H1 (cell line): ENCODE measurements at regions not wholly inside any gene's neighbourhood (a gene's known extent, or its start where the extent isn't known, plus 50 kb on each side); places are given as distances from the start of the nearest gene placed in this dataset.

ENCODE experiments used
- CTCF ChIA-PET: fragments of 300-600 bp; sonication (Branson Sonifier 250); formaldehyde crosslinking; loops from one replicate; lab custom pipeline; 2021; ENCODE audit not compliant: partially characterized antibody; lab: Charles Lee
- POLR2A ChIA-PET: fragments of 300-600 bp; sonication (Branson Sonifier 250); formaldehyde crosslinking; loops from one replicate; lab custom pipeline; 2021; ENCODE audit warnings: inconsistent platforms; ENCODE audit not compliant: partially characterized antibody; lab: Charles Lee
- DNase-seq, 2 experiments: peaks; one replicate each; pipeline versions ENCODE4 v3.0.0 to v3.0.0-alpha.2; 2010 to 2022; ENCODE audit warnings: low spot score in 2 of 2, low read depth in 1 of 2, mixed read lengths in 1 of 2
- FAIRE-seq: peaks from 2 replicates; lab custom pipeline; 2011; peaks lifted over from hg19 to GRCh38; lab: Jason Lieb, UNC
- H2AFZ ChIP-seq: 2 replicates; pipeline ENCODE4 v1.8.1; 2012; ENCODE audit warnings: low read length, inconsistent platforms
- H2AK5ac ChIP-seq: 2 replicates; pipeline ENCODE4 v1.6.1; 2013; ENCODE audit warnings: low read depth, low read length
- H2BK120ac ChIP-seq: replicated peaks from 2 replicates; pipeline ENCODE3; 2013; ENCODE audit warnings: low read depth, low read length, inconsistent platforms
- H2BK12ac ChIP-seq: 2 replicates; pipeline ENCODE4 v1.6.1; 2013; ENCODE audit warnings: low read depth, low read length
- H2BK15ac ChIP-seq: 2 replicates; pipeline ENCODE4 v1.6.1; 2013; ENCODE audit warnings: low read length
- H2BK20ac ChIP-seq: 2 replicates; pipeline ENCODE4 v1.6.1; 2013; ENCODE audit warnings: low read length
- H2BK5ac ChIP-seq: 2 replicates; pipeline ENCODE4 v1.6.1; 2013; ENCODE audit warnings: low read depth, low read length
- H3K14ac ChIP-seq: 2 replicates; pipeline ENCODE4 v1.6.1; 2013; ENCODE audit warnings: inconsistent platforms; ENCODE audit not compliant: insufficient read length
- H3K18ac ChIP-seq: 2 replicates; pipeline ENCODE4 v1.6.1; 2013; ENCODE audit warnings: low read length; ENCODE audit errors: extremely low read depth
- H3K23ac ChIP-seq: 2 replicates; pipeline ENCODE4 v1.6.1; 2013; ENCODE audit warnings: inconsistent platforms; ENCODE audit not compliant: insufficient read length
- H3K23me2 ChIP-seq: 2 replicates; pipeline ENCODE4 v1.6.1; 2013; ENCODE audit warnings: low read depth, low read length
- H3K27ac ChIP-seq: 2 replicates; pipeline ENCODE4 v1.6.1; 2011; ENCODE audit warnings: low read depth, low read length, inconsistent platforms
- H3K27me3 ChIP-seq, 4 experiments: replicated peaks in 1 of 4; 1 replicate in 1 of 4; 2 replicates in 3 of 4; pipeline versions ENCODE4 v1.6.1 to v1.8.1; 2011 to 2013; ENCODE audit warnings: low read length in 3 of 4, mild to moderate bottlenecking in 3 of 4, inconsistent platforms in 2 of 4, mixed read lengths in 2 of 4, moderate library complexity in 1 of 4; ENCODE audit not compliant: control insufficient read depth in 3 of 4, insufficient read depth in 3 of 4; ENCODE audit errors: extremely low read depth in 1 of 4
- H3K36me3 ChIP-seq, 4 experiments: 2 replicates each; pipeline versions ENCODE4 v1.6.1 to v1.8.1; 2011 to 2013; ENCODE audit warnings: mild to moderate bottlenecking in 4 of 4, low read length in 3 of 4, moderate library complexity in 2 of 4, control low read depth in 1 of 4, inconsistent platforms in 1 of 4; ENCODE audit not compliant: insufficient read depth in 4 of 4, control insufficient read depth in 2 of 4
- H3K4ac ChIP-seq: replicated peaks from 2 replicates; pipeline ENCODE3; 2013; ENCODE audit warnings: low read length, low read depth, mixed read lengths, inconsistent platforms; ENCODE audit not compliant: insufficient read length
- H3K4me1 ChIP-seq, 4 experiments: replicated peaks in 1 of 4; 1 replicate in 1 of 4; 2 replicates in 3 of 4; pipeline versions ENCODE4 v1.6.1 to v1.8.1; 2011 to 2013; ENCODE audit warnings: low read length in 3 of 4, inconsistent platforms in 2 of 4, mixed read lengths in 1 of 4; ENCODE audit not compliant: insufficient read depth in 4 of 4, control insufficient read depth in 3 of 4
- H3K4me2 ChIP-seq, 2 experiments: 2 replicates each; pipeline versions ENCODE4 v1.6.1 to v1.8.1; 2011 to 2013; ENCODE audit warnings: low read depth in 2 of 2, low read length in 2 of 2, control low read depth in 1 of 2, inconsistent platforms in 1 of 2, mild to moderate bottlenecking in 1 of 2; ENCODE audit not compliant: insufficient read depth in 1 of 2
- H3K4me3 ChIP-seq, 4 experiments: fragments of 200-600, 300-600 bp in 1 of 4; sonication (generic), shearing (Covaris generic), sonication (Bioruptor Twin) in 1 of 4; 2 replicates each; pipeline versions ENCODE4 v1.5.1 to v1.8.1; 2011 to 2016; ENCODE audit warnings: low read length in 4 of 4, low read depth in 3 of 4, control low read depth in 2 of 4, inconsistent platforms in 2 of 4, mild to moderate bottlenecking in 2 of 4, mixed read lengths in 1 of 4, moderate library complexity in 1 of 4; ENCODE audit not compliant: insufficient read depth in 2 of 4; ENCODE audit errors: extremely low read depth in 1 of 4
- H3K56ac ChIP-seq: replicated peaks from 2 replicates; pipeline ENCODE3; 2013; ENCODE audit warnings: low read depth, mild to moderate bottlenecking, mixed read lengths, low read length, inconsistent platforms; ENCODE audit not compliant: insufficient read length
- H3K79me1 ChIP-seq: 2 replicates; pipeline ENCODE4 v1.6.1; 2013; ENCODE audit warnings: low read depth, low read length, control low read depth
- H3K79me2 ChIP-seq, 2 experiments: 2 replicates each; pipeline versions ENCODE4 v1.6.1 to v1.8.1; 2012 to 2013; ENCODE audit warnings: low read length in 2 of 2, mild to moderate bottlenecking in 2 of 2, inconsistent platforms in 1 of 2; ENCODE audit not compliant: insufficient read depth in 2 of 2, control insufficient read depth in 1 of 2
- H3K9ac ChIP-seq, 4 experiments: replicated peaks in 1 of 4; 1 replicate in 1 of 4; 2 replicates in 3 of 4; pipeline versions ENCODE4 v1.6.1 to v1.8.1; 2011 to 2013; ENCODE audit warnings: low read depth in 3 of 4, low read length in 3 of 4, control low read depth in 2 of 4, mild to moderate bottlenecking in 2 of 4, moderate library complexity in 2 of 4, inconsistent platforms in 1 of 4; ENCODE audit errors: extremely low read depth in 1 of 4
- H3K9me3 ChIP-seq, 2 experiments: 2 replicates each; pipeline versions ENCODE4 v1.6.1 to v1.8.1; 2012 to 2013; ENCODE audit warnings: mild to moderate bottlenecking in 2 of 2, moderate library complexity in 2 of 2, control low read depth in 1 of 2, inconsistent platforms in 1 of 2, low read depth in 1 of 2, low read length in 1 of 2, mixed read lengths in 1 of 2; ENCODE audit not compliant: insufficient read depth in 2 of 2
- H4K20me1 ChIP-seq, 2 experiments: replicated peaks in 1 of 2; 2 replicates each; pipeline versions ENCODE3 to v1.8.1; 2011 to 2013; ENCODE audit warnings: inconsistent platforms in 2 of 2, low read length in 2 of 2, mild to moderate bottlenecking in 1 of 2; ENCODE audit not compliant: insufficient read depth in 2 of 2, control insufficient read depth in 1 of 2
- H4K5ac ChIP-seq: 2 replicates; pipeline ENCODE4 v1.6.1; 2013; ENCODE audit warnings: low read length, low read depth, mixed read lengths, inconsistent platforms; ENCODE audit not compliant: insufficient read length
- H4K8ac ChIP-seq: 2 replicates; pipeline ENCODE4 v1.8.0; 2013; ENCODE audit warnings: mild to moderate bottlenecking, moderate library complexity, low read length, inconsistent platforms; ENCODE audit not compliant: insufficient read depth; ENCODE audit errors: extremely low read depth
- H4K91ac ChIP-seq: replicated peaks from 2 replicates; pipeline ENCODE3; 2013; ENCODE audit warnings: low read length, mixed read lengths, inconsistent platforms; ENCODE audit not compliant: insufficient read length
- CTBP2 ChIP-seq: IDR thresholded peaks from 2 replicates; pipeline ENCODE4 v1.7.0; 2011; ENCODE audit warnings: borderline replicate concordance, mild to moderate bottlenecking, moderate library complexity, mixed read lengths, low read length; ENCODE audit not compliant: insufficient read depth, insufficient read length
- POU5F1 ChIP-seq: IDR thresholded peaks from 2 replicates; pipeline ENCODE4 v1.6.1; 2011; ENCODE audit warnings: low read depth, mild to moderate bottlenecking, low read length, moderate library complexity
- WGBS, 2 experiments: shearing (Covaris generic) in 1 of 2; methylation state at CpG; one replicate each; pipeline versions ENCODE4 v1.1.6 to v1.1.7; 2013 to 2015; ENCODE audit warnings: low lambda C conversion rate in 2 of 2, mixed read lengths in 2 of 2, inconsistent platforms in 1 of 2, low coverage in 1 of 2, missing lambda C conversion rate in 1 of 2; ENCODE audit not compliant: insufficient replicate concordance in 2 of 2, insufficient coverage in 1 of 2, insufficient read length in 1 of 2; ENCODE audit errors: extremely low coverage in 1 of 2, missing lambda C conversion rate in 1 of 2; 5-methylcytosine and 5-hydroxymethylcytosine counted together

GRCh38 chr6:14676977-14677781, 559.6 kb downstream of the CD83 start:
- Histone ChIP-seq H3K79me1 (no peaks in the 10 kb centered on the region), H3K4me3 (no peak overlapping the region), H3K4ac (peak overlapping the region; percentile 33), H4K5ac (no peak overlapping the region), H3K27me3 (no peaks in the 10 kb centered on the region), H2AK5ac (peak overlapping the region; percentile 54), H4K8ac (no peak overlapping the region), H2BK15ac (peak overlapping the region; percentile 96), H4K91ac (no peak overlapping the region), H4K20me1 (no peaks in the 10 kb centered on the region), H3K79me2 (no peaks in the 10 kb centered on the region), H3K4me1 (peaks cover 0 to 5% (median 4%) of the 10 kb centered on the region in 4 experiments; a peak in 3 of 7 replicates), H3K9me3 (no peaks in the 10 kb centered on the region), H3K18ac (no peak overlapping the region), H3K4me2 (peak overlapping the region in 1 of 2 experiments; percentile 41; a peak in 2 of 4 replicates), H3K27ac (no peak overlapping the region), H3K23me2 (no peaks in the 10 kb centered on the region; the same call in 1 of the 2 replicates), H2BK120ac (no peak overlapping the region), H2BK20ac (no peak overlapping the region), H3K36me3 (no peaks in the 10 kb centered on the region), H3K9ac (no peak overlapping the region), H3K23ac (no peak overlapping the region), H3K14ac (no peak overlapping the region), H2AFZ (no peak overlapping the region), H2BK12ac (peak overlapping the region; percentile 64; the same call in 1 of the 2 replicates), H2BK5ac (no peak overlapping the region), H3K56ac (no peak overlapping the region)
- ChIA-PET POLR2A (no interaction called here), CTCF (no interaction called here)
- 93% methylated on average over 17 of the region's 19 CpGs; no CpG with 5 or more reads in 1 of the 2 experiments for WGBS, 2 experiments
- FAIRE-seq (peak; percentile 66), DNase-seq (no peak)
- TF ChIP-seq CTBP2 (no peak), POU5F1 (0 out of 2 replicates have a peak, but pooled peaks have one; percentile 11)
